Psoas muscle (tissue), 7 donors: ENCODE measurements at regions not wholly inside any gene's neighbourhood (a gene's known extent, or its start where the extent isn't known, plus 50 kb on each side); places are given as distances from the start of the nearest gene placed in this dataset.

Source experiments
- ATAC-seq, 4 donors: fragments of 200-7000 bp; cut with Tn5 transposase; one replicate each; pipeline ENCODE4 v1.9.1; 2020; ENCODE audit warnings: moderate library complexity in 3 of 4, mild to moderate bottlenecking in 2 of 4
- DNase-seq, 2 donors: peaks; one replicate each; pipeline ENCODE4 v3.0.0-alpha.2; 2020
- H3K27ac ChIP-seq: fragments of 200-600 bp; one replicate; pipeline ENCODE4 v1.8.0; 2022
- H3K27me3 ChIP-seq, 3 donors: fragments of 200-600 bp in 1 of 3; one replicate each; pipeline versions ENCODE4 v1.6.1 to v1.8.0; 2013 to 2022; ENCODE audit warnings: low read length in 2 of 3, mild to moderate bottlenecking in 2 of 3, moderate library complexity in 1 of 3; ENCODE audit not compliant: insufficient read depth in 3 of 3
- H3K36me3 ChIP-seq, 2 donors: fragments of 200-600 bp in 1 of 2; one replicate each; pipeline versions ENCODE4 v1.6.1 to v1.8.0; 2013 to 2022; ENCODE audit warnings: low read depth in 1 of 2, mild to moderate bottlenecking in 1 of 2, moderate library complexity in 1 of 2; ENCODE audit not compliant: insufficient read depth in 1 of 2
- H3K4me1 ChIP-seq: fragments of 200-600 bp; one replicate; pipeline ENCODE4 v1.8.0; 2022
- H3K4me3 ChIP-seq: fragments of 200-600 bp; one replicate; pipeline ENCODE4 v1.8.0; 2022; ENCODE audit warnings: mild to moderate bottlenecking
- H3K9me3 ChIP-seq: fragments of 200-600 bp; one replicate; pipeline ENCODE4 v1.8.0; 2022
- CTCF ChIP-seq: fragments of 200-600 bp; IDR thresholded peaks from one replicate; pipeline ENCODE4 v1.8.0; 2022; ENCODE audit warnings: antibody characterized with exemption
- WGBS, 3 donors: extraction: QIAGEN DNeasy Blood & Tissue Kit; methylation state at CpG; one replicate each; pipeline versions ENCODE4 v1.1.6 to v1.1.7; 2013; 5-methylcytosine and 5-hydroxymethylcytosine counted together
- intact Hi-C, 2 donors: fragments of 100-400 bp; cut with DNase I; formaldehyde crosslinking; loops; one replicate each; pipeline versions ENCODE4 v1.11.0 to v1.14.2; 2022
- donor health status: healthy with polysubstance abuse.
- donor health status: DM: no; HTN: no; CAD: no; lungs with moderate emphysema.
- donor health status: Bipolar disorder and iron deficiency.
- donor health status: healthy.
- donor health status: DM: yes; HTN: yes; CAD: no.
- donor health status: DM: no; HTN: no; CAD: no.
- donor health status: DM: yes; HTN: yes; CAD: no.

GRCh38 chr14:22024137-22024536 is 350.5 kb upstream of the OR4E1 start:
- Histone ChIP-seq H3K27me3 (no peaks in the 10 kb centered on the region), H3K27ac (no peak overlapping the region), H3K9me3 (no peaks in the 10 kb centered on the region), H3K4me3 (no peak overlapping the region), H3K4me1 (no peaks in the 10 kb centered on the region), H3K36me3 (no peaks in the 10 kb centered on the region)
- no peak for TF ChIP-seq CTCF
- ATAC-seq (no peak), DNase-seq (no peak)
- intact Hi-C loops: no loop called here
- 5 to 9% (median 8%) methylated on average over 1 of the region's 1 CpG for WGBS, 3 donors

- H3K36me3 ChIP-seq: no peaks in the 10 kb centered on the region
- intact Hi-C loops: no loop called here
- H3K9me3 ChIP-seq: no peaks in the 10 kb centered on the region
- WGBS, 3 donors: 92 to 96% (median 93%) methylated on average over 1 of the region's 1 CpG
- no peak for TF ChIP-seq CTCF
- H3K4me1 ChIP-seq: no peaks in the 10 kb centered on the region
- no peak for DNase-seq
- H3K4me3 ChIP-seq: no peak overlapping the region
- no peak overlapping the region for H3K27ac ChIP-seq
- no peak for ATAC-seq
- no peaks in the 10 kb centered on the region for H3K27me3 ChIP-seq
Measured at GRCh38 chr14:22018890-22019289, 345.3 kb upstream of the OR4E1 start.

- Histone ChIP-seq H3K36me3 (no peaks in the 10 kb centered on the region), H3K27ac (no peak overlapping the region), H3K4me3 (no peak overlapping the region), H3K4me1 (no peaks in the 10 kb centered on the region), H3K9me3 (no peaks in the 10 kb centered on the region), H3K27me3 (no peaks in the 10 kb centered on the region)
- TF ChIP-seq CTCF: no peak
- DNase-seq (peak; percentile 20 to 51), ATAC-seq (no peak)
- intact Hi-C loops: no loop called here
- WGBS, 3 donors: 39 to 52% (median 48%) methylated on average over 3 of the region's 3 CpGs
Measured at GRCh38 chr14:22012452-22012851, 338.8 kb upstream of the OR4E1 start.

GRCh38 chr14:22011253-22011642 is 337.6 kb upstream of the OR4E1 start:
- 64 to 75% (median 66%) methylated on average over 2 of the region's 2 CpGs for WGBS, 3 donors
- Histone ChIP-seq H3K27ac (no peak overlapping the region), H3K4me1 (no peaks in the 10 kb centered on the region), H3K36me3 (no peaks in the 10 kb centered on the region), H3K4me3 (no peak overlapping the region), H3K9me3 (no peaks in the 10 kb centered on the region), H3K27me3 (no peaks in the 10 kb centered on the region)
- TF ChIP-seq CTCF: no peak
- intact Hi-C loops: no loop called here
- no peak for DNase-seq
- ATAC-seq: peak in 3 of 4 donors; percentile 30 to 71 (median 48)

GRCh38 chr14:22010545-22011252 is 337.1 kb upstream of the OR4E1 start:
- no peak for TF ChIP-seq CTCF
- Histone ChIP-seq H3K36me3 (no peaks in the 10 kb centered on the region), H3K4me3 (no peak overlapping the region), H3K27ac (no peak overlapping the region), H3K9me3 (no peaks in the 10 kb centered on the region), H3K27me3 (no peaks in the 10 kb centered on the region), H3K4me1 (no peaks in the 10 kb centered on the region)
- intact Hi-C loops: no loop called here
- DNase-seq (no peak), ATAC-seq (peak in 2 of 4 donors; percentile 44 to 60)
- 59 to 80% (median 76%) methylated on average over 2 of the region's 2 CpGs for WGBS, 3 donors
